ENCODE measurements at regions not wholly inside any gene's neighbourhood (a gene's known extent, or its start where the extent isn't known, plus 50 kb on each side); places are given as distances from the start of the nearest gene placed in this dataset.
"Not testable (repeated sequence)": the region's sequence is repeated elsewhere in the genome, so short reads cannot be mapped to it uniquely, and the experiment has no call there.

DNA sequence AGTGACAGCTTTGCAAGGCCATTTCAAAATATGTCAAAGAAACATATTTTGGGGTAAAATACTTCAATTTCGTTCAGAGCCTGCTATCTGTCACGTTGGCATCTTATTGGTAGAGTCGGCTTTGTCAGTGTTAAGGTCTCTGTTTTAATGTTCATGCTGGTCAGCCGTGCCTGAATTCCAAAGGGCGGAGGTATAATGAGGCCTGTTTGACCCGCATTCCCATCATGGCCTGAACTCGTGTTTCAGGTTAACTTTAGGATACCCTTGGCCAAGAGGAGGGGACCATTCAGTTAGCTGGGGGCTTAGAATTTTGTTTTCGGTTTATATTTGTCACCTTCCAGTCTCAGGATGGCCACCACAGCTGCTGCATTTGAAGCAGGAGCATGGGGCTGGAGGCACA, 236.4 kb downstream of the NFATC2 start:
- no peak for DNase-seq (ENCODE audit: low read depth in 1 of 2, low spot score in 1 of 2)

DNA sequence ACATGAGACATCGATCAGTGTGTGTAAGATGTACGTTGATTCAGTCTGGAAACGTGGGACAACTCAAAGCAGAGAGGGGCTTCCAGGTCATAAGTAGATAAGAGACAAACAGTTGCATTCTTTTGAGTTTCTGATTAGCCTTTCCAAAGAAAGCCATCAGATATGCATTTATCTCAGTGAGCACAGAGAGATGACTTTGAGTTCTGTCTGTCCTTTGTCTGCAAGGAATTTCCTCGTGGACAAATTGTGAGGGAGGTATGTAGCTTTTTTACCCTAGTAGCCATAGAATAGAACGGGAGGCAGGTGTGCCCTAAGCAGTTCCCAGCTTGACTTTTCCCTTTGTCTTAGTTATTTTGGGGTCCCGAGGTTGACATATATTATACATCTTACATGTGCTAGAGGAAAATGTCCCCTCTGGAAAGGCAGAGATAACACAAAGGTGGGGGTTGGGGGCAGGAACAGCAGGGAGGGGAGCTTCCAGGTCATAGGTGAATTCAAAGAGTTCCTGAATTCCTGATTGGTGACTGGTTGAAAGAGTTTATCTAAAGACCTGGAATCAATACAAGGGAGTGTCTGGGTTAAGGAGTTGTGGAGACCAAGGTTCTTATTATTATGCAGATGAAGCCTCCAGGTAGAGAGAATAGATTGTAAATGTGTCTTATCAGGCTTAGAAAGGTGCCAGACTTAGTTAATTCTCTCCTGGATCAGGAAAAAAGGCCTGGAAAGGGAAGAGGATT, 237.0 kb downstream of the NFATC2 start:
- no peak for DNase-seq (ENCODE audit: low read depth in 1 of 2, low spot score in 1 of 2)

DNA sequence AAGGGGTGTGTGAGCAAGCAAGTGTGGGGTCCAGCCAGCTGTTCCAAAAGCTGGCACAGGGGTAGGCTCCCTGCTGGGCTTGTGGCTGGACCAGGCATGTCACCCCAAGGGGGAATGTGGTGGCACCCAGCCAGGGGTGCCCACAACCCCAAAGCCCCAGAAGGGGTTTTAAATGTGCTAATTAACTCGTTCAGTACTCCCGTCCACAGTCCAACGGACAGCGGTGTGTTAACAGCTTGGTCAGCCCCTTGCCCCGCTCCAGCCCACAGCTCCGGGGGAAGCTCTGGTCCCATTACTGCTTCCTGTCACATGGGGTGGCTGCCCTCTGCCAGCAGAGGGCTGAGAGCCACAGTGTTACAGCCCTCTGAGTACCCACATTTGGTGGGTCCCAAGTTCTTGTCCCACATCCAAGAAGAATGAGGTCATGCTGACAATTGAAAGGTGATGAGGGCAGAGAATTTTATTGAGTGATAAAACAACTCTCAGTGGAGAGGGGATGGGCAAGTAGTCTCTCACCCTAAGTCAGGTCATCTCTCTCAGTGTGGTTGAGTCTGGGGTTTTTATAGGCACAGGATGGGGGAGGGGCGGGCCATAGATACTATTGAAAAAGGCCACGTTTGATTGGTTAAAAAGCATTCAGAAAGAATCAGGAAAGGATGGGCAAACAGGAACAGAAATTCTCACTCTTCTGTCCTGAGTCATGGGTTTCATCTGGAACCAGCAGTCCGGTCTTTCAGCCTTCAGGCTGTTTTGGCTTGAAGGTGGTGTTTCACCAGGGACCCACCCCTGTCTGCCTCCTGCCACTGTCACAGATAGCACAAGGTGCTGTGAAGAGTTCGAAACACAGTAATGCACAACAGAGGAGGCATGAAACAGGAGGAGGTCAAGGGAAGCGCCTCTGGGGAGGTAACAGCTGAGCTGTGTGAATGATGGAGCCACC, 238.5 kb downstream of the NFATC2 start:
- DNase-seq (ENCODE audit: low read depth in 1 of 2, low spot score in 1 of 2), result no peak

DNA sequence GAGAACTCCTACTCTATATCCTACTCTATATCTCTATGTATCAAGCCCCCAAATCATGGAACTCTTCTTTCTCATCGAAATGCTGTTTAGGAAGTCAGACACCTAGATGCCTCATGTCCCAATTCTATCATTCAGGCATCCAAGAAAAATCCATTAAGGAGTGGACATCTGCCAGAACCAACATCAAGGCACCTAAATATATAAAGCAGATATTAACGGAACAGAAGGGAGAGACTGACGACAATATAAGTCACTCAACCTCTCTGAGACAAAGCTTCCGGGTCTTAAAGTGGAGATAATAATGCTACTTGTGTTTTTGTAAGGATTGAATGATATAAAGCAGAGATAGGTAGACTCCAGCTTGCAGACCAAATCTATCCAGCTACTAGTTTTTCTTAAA, 241.5 kb downstream of the NFATC2 start:
- no peak for DNase-seq (ENCODE audit: low read depth in 1 of 2, low spot score in 1 of 2)

DNA sequence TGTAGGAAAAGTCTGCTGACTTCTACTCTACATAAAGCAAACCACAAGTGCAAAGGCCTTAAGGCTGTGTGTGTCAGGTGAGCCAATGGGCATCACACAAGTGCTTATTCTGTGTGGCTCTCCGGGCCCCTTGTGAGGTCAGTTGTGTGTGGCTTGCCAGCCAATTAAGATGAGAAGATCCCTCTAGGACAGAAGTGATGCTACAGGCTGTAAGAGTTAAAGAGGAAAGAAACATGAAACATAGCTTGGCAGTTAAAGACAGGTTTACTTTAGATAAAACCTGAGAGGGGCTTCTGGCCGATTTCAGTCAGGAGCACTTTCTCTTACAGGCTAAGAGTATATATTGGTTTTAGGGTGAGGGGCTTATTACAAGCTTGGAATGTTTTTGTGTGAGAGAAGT, 242.4 kb downstream of the NFATC2 start:
- DNase-seq (ENCODE audit: low read depth in 1 of 2, low spot score in 1 of 2), result no peak

DNA sequence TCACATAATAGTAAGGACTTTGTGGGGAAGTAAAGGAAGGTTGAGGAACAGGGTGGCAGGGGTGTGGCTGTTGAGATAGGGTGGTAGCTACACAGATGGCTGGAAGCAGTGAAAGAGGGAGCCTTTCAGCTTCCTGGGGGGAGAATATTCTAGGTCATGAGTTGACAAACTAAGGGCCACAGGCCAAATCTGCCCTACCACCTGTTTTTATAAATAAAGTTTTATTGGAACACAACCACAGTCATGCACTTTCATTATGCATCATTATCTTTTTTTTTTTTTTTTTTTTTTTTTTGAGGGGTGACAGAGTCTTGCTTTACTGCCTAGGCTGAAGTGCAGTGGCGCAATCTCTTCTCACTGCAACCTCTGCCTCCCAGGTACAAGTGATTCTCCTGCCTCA, 243.1 kb downstream of the NFATC2 start:
- no peak for DNase-seq (ENCODE audit: low read depth in 1 of 2, low spot score in 1 of 2)

DNA sequence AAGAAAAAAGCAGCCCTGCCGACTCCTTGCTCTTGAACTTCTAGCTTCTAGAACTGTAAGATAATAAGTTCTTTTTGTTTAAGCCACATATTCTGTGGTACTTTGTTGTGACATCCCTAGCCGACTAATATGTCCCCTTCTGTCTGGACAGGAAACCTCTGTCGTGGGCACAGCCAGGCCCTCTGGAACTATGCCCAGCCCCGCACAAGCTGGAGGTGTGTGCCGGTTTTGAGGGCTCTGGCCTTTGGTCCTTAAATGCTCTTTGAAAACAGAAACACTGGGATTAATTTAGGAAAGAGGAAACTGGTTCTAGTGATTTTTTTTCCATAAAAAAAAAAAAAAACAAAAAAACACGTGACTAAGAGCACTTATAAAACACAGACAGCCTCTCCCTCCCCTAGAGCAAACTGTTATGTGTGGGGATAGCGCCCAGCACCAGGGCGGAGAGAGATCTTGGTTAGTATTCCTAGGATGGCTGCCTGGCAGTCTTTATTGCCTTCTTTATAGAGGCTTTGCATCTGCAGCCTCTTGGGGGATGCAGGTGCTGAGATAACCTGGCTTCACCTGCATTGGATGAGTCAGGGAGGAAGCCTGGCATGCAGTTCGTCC, 244.3 kb downstream of the NFATC2 start:
- DNase-seq (ENCODE audit: low read depth in 1 of 2, low spot score in 1 of 2), result no peak

DNA sequence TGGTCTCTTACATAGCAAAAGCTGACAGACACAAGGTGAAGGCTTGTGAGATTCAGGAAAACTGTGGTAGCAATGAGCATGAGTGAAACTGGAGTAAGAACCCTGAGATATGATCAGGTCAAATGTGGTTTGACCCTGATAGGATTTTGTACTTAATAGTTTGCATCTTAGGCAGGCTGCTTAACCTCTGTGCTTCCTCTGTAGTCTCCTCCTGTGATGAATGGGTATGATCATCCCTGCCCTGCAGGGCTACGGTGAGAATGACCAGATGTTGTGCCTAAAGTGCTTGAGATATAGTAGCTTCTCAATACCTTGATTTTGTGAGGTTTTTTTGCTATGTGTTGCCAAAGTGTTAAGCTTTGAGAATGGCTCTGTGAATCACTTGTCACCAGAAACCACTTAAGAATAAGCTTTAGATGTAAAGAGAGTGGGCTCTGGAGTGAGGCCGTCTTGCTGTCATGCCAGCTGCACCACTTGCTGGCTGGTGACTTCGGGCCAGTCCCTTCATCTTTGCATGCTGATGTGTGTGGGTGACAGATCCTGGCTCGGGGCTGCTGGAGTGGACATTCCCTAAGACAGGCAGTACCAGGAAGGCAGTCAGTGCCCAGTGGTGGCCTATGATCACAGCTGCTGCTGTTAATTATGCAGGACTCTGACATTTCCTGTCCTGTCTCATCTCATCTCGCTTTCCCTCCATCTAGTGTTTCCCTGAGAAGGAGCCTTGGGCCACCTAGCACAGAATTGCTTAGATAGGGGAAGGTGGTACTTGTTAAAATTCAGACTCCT, 254.7 kb downstream of the NFATC2 start:
- DNase-seq (ENCODE audit: low read depth in 1 of 2, low spot score in 1 of 2), result no peak

DNA sequence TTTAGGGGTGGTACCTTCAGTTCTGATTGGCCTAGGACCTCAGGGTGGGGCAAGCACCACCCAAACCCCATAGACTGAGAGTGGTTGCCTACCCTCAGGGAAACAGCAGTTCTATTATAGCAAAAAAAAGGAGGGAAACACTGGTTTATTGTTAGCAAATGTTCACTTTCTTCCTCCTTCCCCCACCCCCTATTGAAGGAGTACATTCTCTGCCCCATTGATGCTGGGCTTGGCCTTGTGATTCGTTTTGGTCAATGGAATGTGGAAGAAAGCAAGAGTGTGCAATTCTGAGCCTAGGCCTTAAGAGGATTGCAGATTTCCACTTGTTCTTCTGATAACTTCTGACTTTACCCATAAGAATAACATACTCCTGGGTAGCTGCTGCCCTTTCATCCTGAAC, 255.8 kb downstream of the NFATC2 start:
- no peak for DNase-seq (ENCODE audit: low read depth in 1 of 2, low spot score in 1 of 2)

DNA sequence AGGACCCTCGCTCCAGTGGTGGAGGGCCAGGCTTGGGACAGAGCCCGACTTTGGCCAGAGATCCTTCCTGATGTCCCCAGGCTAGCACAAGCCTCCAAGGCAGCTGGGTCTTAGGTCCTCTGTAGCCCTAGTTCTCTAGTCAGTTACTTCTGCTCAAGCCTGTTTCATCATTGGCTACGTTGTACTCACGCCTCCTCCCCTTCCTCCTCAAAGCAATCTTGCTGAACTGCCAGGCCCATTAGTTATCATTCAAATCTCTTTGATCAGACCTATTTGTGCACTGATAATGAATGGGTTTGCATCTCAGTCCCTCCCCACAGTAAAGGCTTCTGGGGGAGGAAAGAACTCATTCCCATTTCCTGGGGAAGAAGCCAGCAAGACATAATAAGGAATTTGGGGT, 256.8 kb downstream of the NFATC2 start:
- no peak for DNase-seq (ENCODE audit: low read depth in 1 of 2, low spot score in 1 of 2)

DNA sequence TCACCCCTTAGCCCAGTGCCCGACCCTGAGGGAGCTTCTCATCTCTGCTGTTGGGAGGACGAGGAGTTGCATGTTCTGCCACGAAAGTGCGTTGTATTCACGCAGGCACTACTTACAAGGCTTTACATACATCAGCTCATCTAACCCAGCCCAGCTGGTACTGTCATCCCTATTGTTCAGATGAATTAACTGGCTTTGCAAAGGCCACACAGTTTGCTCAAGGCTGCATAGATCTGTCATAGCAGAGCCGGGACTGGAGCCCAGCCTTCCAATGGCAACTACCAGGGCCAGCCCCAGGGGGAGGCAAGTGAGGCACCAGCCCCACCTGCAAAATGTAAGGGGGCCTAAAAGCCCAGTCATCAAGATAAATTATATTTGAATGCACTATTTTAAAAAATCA, 257.6 kb downstream of the NFATC2 start:
- no peak for DNase-seq (ENCODE audit: low read depth in 1 of 2, low spot score in 1 of 2)

DNA sequence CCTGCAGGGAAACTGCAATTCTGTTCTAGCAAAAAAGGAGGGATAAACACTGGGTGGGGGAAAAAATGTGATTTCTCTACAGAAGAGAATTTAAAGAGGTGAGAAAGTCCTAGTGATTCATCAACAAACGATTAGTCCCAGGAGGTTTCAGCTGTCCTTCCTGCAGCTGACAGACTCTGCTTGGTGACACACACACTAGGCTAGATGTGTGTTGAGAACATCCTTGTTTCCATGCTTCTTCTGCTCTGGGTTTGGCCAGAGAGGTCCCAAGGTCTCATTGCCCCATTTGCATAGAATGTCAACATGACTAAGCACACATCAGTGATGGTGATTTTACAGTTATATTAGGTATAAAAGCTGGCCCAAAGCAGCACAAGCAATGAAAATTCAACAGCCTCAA, 258.3 kb downstream of the NFATC2 start:
- no peak for DNase-seq (ENCODE audit: low read depth in 1 of 2, low spot score in 1 of 2)

DNA sequence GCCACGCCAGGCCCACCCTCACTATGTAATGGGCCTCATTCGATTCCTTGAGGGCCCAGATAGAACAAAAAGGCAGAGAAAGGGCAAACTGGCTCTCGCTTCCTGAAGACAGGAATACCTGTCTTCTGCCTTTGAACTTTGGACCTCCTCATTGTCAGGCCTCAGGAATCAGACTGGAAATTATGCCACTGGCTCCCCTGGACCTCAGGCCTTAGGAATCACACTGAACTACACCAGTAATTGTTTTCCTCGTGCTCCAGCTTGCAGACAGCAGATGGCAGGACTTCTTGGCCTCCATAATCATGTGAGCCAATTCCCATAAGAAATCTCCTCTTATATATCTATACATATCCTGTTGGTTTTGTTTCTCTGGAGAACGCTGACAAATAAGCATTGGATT, 258.6 kb upstream of the KCNG1 start:
- DNase-seq (ENCODE audit: low read depth in 1 of 2, low spot score in 1 of 2), result no peak

DNA sequence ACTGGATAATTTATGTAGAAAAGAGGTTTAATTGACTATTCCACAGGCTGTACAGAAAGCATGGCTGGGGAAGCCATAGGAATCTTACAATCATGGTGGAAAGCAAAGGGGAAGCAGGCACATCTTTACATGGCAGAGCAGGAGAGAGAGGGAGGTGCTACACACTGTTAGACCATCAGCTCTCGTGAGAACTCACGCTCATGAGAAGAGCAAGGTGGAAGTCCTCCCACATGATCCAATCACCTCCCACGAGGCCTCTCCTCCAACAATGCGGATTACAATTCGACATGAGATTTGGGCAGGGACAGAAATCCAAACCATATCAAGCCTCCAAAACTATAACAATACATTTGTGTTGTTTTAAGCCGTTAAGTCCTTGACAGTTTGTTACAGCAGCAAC, 257.1 kb upstream of the KCNG1 start:
- no peak for DNase-seq (ENCODE audit: low read depth in 1 of 2, low spot score in 1 of 2)

DNA sequence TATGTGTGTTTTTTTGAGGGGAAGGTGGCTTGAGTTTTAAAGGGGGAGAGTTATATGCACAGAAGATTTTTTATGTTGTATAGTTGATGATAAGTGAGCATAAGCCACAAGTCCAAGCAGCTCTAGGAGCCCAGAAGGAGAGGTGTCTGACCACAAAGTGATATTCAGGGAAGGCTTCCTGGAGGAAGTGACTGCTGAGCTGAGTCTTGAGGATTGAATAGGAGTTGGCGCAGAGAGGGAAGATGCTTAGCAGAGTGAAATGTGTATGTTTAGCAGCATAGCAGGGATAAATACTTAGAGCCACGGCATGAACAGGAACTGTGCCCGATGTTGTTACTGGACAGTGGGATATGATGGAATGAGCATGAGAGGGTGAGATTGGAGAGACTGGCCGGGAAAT, 255.1 kb upstream of the KCNG1 start:
- DNase-seq (ENCODE audit: low read depth in 1 of 2, low spot score in 1 of 2), result no peak

DNA sequence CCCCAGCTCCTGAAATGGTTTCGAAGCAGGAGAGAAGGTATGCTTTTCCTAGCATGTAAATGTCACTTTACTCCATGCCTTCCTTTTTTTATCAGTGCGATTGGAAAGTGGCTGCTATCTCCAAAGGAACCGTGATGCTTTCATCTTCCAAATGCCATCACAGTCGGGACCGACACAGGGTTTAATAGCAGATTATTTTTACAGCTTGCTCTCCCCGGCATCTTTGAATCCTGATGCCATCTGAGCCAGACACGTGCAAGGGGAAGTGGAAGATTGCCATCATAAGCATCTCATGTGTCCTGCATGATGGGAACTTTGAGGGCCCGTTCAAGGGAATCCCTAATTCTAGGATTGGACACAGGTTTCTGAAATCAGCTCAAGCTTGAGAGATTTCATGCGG, 253.4 kb upstream of the KCNG1 start:
- DNase-seq (ENCODE audit: low read depth in 1 of 2, low spot score in 1 of 2), result no peak

DNA sequence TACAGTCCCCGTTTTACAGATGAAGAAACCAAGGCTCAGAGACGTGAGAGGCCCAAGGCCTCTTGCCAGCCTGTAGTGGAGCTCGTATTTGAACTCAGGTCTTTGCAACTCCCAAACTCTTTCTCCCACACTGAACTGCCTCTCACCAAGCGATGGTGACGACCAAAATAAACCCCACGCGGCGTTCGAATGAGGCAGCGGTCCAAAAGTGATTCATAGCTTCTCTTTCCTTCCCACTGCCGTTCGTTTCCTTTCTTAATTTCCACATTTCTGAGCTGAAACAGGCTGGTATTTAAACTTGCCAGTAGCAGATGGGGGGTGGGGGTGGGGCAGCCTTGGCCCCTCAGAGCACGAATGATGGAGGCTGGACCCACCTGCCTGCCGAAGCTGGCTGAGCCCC, 252.9 kb upstream of the KCNG1 start:
- no peak for DNase-seq (ENCODE audit: low read depth in 1 of 2, low spot score in 1 of 2)

DNA sequence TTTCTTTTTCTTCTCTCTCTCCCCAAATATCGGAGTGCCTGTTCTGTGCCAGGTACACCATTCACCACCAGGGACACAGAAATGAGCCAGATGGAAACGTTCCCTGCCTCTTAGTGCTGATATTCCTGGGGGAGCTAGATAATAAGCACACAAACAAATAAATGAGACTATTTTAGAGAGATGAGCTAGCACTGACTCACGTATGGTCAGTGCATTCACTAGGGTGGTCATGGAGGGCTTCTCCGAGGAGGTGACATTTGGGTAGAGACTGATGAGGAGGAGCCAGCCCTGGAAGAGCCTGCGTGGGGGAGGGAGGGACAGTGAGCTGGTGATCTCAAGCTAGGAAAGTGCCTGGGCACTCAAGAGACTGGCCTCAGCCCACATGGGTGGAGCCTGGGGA, 252.3 kb upstream of the KCNG1 start:
- no peak for DNase-seq (ENCODE audit: low read depth in 1 of 2, low spot score in 1 of 2)

DNA sequence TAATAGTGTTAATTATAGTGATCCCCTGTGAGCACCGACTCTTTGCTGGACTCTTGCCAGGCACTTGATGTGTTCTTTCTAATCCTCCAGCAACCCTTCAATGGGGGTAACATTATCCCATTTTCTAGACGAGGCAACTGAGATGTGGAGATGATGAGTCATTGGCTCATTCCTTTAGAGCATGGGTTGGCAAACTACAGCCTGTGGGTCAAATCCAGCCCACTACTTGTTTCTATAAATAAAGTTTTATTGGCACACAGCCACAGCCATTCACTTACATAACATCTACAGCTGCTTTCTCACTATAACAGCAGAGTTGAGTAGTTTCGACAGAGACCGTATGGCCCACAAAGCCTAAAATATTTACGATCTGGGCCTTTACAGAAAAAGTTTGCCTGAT, 249.5 kb upstream of the KCNG1 start:
- no peak for DNase-seq (ENCODE audit: low read depth in 1 of 2, low spot score in 1 of 2)

DNA sequence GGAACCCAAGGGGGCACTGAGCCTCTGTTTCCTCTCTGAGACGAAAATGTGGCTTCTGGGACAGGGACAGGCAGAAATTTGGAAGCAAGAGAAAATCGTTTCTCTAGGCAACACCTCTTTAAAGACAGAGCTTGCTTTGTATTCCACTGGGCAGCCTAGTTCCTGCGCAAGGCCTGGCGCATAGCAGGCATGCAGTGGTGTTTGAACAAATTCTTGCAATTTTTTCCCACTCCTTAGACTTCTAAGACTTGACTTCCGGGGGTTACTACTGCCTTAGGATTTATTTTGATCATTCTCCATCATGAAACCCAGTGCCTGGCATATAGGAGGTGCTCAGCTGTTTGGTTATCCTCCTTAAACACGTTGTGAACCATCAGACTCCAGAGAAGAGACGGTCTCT, 249.0 kb upstream of the KCNG1 start:
- DNase-seq (ENCODE audit: low read depth in 1 of 2, low spot score in 1 of 2), result no peak

DNA sequence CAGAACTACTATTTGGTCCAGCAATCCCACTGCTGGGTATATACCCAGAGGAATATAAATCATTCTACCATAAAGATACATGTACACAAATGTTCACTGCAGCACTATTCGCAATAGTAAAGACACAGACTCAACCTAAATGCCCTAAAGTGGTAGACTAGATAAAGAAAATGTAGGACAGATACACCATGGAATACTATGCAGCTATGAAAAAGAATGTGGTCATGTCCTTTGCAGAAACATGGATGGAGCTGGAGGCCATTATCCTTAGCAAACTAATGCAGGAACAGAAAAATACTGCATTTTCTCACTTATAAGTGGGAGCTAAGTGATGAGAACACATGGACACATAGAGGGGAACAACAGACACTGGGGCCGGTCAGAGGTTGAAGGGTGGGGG, 248.4 kb upstream of the KCNG1 start:
- not testable (repeated sequence) for DNase-seq (ENCODE audit: low read depth in 1 of 2, low spot score in 1 of 2)

All from stimulated activated CD4-positive, alpha-beta T cell treated with anti-CD3 and anti-CD28 coated beads, Interleukin-15, amount 100 ng/mL, for 1 hour (primary cell).